22Rv1 (cell line): ENCODE measurements at regions not wholly inside any gene's neighbourhood (a gene's known extent, or its start where the extent isn't known, plus 50 kb on each side); places are given as distances from the start of the nearest gene placed in this dataset.

Experiments
- CTCF ChIP-seq: fragments of 450-650 bp; IDR thresholded peaks from 2 replicates; pipeline ENCODE4 v1.5.1; 2017; ENCODE audit warnings: mild to moderate bottlenecking
- ZFX ChIP-seq: fragments of 450-650 bp; IDR thresholded peaks from 2 replicates; pipeline ENCODE4 v1.6.1; 2017; ENCODE audit warnings: antibody characterized with exemption, borderline replicate concordance

GRCh38 chr10:131424053-131424452 lies 112.5 kb upstream of the TCERG1L start:
- TF ChIP-seq CTCF (no peak), ZFX (no peak)
